NCI-H345 (cell line): ENCODE measurements at regions not wholly inside any gene's neighbourhood (a gene's known extent, or its start where the extent isn't known, plus 50 kb on each side); places are given as distances from the start of the nearest gene placed in this dataset.
A peak's percentile ranks its signal among the peaks of the same experiment; 100 is the strongest.

ENCODE experiments used
- DNase-seq: peaks from one replicate; lab custom pipeline; 2025; lab: John Stamatoyannopoulos, UW

- no peak for DNase-seq
Observed at GRCh38 chr4:24105327-24106038, 215.6 kb upstream of the PPARGC1A start.

GRCh38 chr4:24104158-24104565, 214.3 kb upstream of the PPARGC1A start:
- DNase-seq = no peak

- no peak for DNase-seq
Observed at GRCh38 chr4:24103434-24104157, 213.7 kb upstream of the PPARGC1A start.

GRCh38 chr4:24102621-24103020, 212.8 kb upstream of the PPARGC1A start:
- no peak for DNase-seq

- DNase-seq = no peak
Observed at GRCh38 chr4:24096603-24097002, 206.8 kb upstream of the PPARGC1A start.

GRCh38 chr4:24094726-24095125, 204.9 kb upstream of the PPARGC1A start:
- no peak for DNase-seq

GRCh38 chr4:24093446-24093845, 203.6 kb upstream of the PPARGC1A start:
- DNase-seq = no peak

- no peak for DNase-seq
Observed at GRCh38 chr4:24091639-24092233, 201.9 kb upstream of the PPARGC1A start.

GRCh38 chr4:24089851-24090534, 200.1 kb upstream of the PPARGC1A start:
- DNase-seq = no peak

GRCh38 chr4:24080871-24081270, 191.0 kb upstream of the PPARGC1A start:
- DNase-seq = no peak

GRCh38 chr4:24078347-24078962, 188.6 kb upstream of the PPARGC1A start:
- DNase-seq = no peak

GRCh38 chr4:24076811-24077210, 187.0 kb upstream of the PPARGC1A start:
- no peak for DNase-seq

GRCh38 chr4:24073948-24074347, 184.1 kb upstream of the PPARGC1A start:
- no peak for DNase-seq

- no peak for DNase-seq
Observed at GRCh38 chr4:24071612-24072372, 181.9 kb upstream of the PPARGC1A start.

- DNase-seq = no peak
Observed at GRCh38 chr4:24070117-24070516, 180.3 kb upstream of the PPARGC1A start.

- no peak for DNase-seq
Observed at GRCh38 chr4:24067367-24068193, 177.7 kb upstream of the PPARGC1A start.

GRCh38 chr4:24065974-24066373, 176.1 kb upstream of the PPARGC1A start:
- no peak for DNase-seq

- DNase-seq = peak; percentile 83
Observed at GRCh38 chr4:24063731-24064130, 173.9 kb upstream of the PPARGC1A start.

GRCh38 chr4:24060932-24061331, 171.1 kb upstream of the PPARGC1A start:
- no peak for DNase-seq

- DNase-seq = no peak
Observed at GRCh38 chr4:24059839-24060238, 170.0 kb upstream of the PPARGC1A start.
